ENCODE measurements at regions not wholly inside any gene's neighbourhood (a gene's known extent, or its start where the extent isn't known, plus 50 kb on each side); places are given as distances from the start of the nearest gene placed in this dataset.

DNA sequence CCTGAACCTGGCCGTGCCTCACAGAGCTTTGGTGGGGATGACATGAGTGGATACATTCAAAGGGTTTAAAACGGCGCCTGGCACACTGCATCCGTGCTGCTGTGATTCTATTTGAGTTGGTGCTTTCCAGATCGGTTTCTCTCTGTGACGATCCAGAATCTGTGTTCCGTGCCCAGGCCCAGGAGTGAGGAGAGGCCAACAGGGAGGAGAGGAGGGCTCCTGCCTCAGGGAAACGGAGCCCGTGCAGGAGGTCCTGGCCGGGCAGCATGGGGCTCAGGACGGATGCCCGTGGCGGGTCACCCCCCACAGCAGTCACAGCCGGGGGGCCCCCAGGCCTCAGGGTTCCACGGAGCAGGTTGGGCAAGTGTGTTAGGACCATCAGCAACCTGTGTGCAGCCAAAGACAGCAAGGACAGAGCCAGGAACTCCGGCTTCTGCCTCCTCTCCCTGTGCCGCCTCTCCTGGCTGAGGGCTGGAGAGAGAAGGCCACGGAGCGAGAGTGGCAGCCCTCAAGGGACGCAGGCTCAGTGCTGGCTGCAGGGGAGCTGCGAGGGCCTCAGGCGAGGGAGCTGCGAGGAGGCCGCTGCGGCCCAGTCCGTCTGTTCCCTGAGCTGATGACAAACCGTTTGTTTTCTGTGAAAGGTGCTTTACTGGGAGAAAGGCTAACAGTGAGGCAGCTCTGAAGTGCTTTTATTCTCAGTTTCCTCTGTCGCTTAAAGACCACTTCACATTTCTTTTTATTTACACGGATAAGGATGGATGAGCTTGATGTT lies 99.3 kb downstream of the METRNL start:
- no peak overlapping the region for H3K27ac Mint-ChIP-seq
- H3K4me3 Mint-ChIP-seq: no peak overlapping the region
- ATAC-seq (replicated peaks in 1 of 2) (no peak), DNase-seq (no peak)
- no peaks in the 10 kb centered on the region for H3K4me1 Mint-ChIP-seq (ENCODE audit: low read depth)
- no peaks in the 10 kb centered on the region for H3K36me3 Mint-ChIP-seq (ENCODE audit: insufficient read depth in 2 of 2)
- no peaks in the 10 kb centered on the region for H3K27me3 Mint-ChIP-seq (ENCODE audit: low read depth)
- no peaks in the 10 kb centered on the region for H3K9me3 Mint-ChIP-seq

DNA sequence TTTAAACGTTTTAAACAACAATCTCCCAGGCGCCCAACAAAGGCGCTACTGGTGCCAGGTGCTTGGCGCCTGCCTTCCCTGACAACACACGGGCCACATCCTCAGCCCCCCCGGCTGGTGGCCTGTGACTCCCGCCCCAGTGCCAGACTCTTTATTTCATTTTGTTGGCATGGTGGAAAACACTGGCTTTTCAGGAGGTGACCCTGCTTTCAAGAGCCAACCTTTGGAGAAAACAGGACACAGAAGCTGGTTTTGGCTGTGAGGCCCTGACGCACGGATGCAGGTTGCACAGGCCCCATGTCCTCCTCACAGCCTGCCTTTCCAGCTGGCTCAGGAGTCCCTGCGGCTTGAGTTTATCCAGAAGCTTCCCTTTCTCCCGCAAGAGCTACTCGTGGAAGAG lies 100.0 kb downstream of the METRNL start:
- no peak overlapping the region for H3K27ac Mint-ChIP-seq
- no peak for ATAC-seq (replicated peaks in 1 of 2)

GRCh38 chr17:83179811-83180210 lies 100.4 kb downstream of the METRNL start:
- ATAC-seq (replicated peaks in 1 of 2): no peak
- no peaks in the 10 kb centered on the region for H3K27me3 Mint-ChIP-seq (ENCODE audit: low read depth)
- H3K4me1 Mint-ChIP-seq (ENCODE audit: low read depth): no peaks in the 10 kb centered on the region
- H3K36me3 Mint-ChIP-seq (ENCODE audit: insufficient read depth in 2 of 2): no peaks in the 10 kb centered on the region
- H3K4me3 Mint-ChIP-seq: no peak overlapping the region
- H3K27ac Mint-ChIP-seq: no peak overlapping the region
- no peak for DNase-seq
- H3K9me3 Mint-ChIP-seq: no peaks in the 10 kb centered on the region

More for the DNA sequence above, 100.0 kb downstream of the METRNL start:
- H3K4me3 Mint-ChIP-seq: no peak overlapping the region
- no peaks in the 10 kb centered on the region for H3K9me3 Mint-ChIP-seq
- DNase-seq: no peak
- no peaks in the 10 kb centered on the region for H3K27me3 Mint-ChIP-seq (ENCODE audit: low read depth)
- H3K36me3 Mint-ChIP-seq (ENCODE audit: insufficient read depth in 2 of 2): no peaks in the 10 kb centered on the region
- no peaks in the 10 kb centered on the region for H3K4me1 Mint-ChIP-seq (ENCODE audit: low read depth)

DNA sequence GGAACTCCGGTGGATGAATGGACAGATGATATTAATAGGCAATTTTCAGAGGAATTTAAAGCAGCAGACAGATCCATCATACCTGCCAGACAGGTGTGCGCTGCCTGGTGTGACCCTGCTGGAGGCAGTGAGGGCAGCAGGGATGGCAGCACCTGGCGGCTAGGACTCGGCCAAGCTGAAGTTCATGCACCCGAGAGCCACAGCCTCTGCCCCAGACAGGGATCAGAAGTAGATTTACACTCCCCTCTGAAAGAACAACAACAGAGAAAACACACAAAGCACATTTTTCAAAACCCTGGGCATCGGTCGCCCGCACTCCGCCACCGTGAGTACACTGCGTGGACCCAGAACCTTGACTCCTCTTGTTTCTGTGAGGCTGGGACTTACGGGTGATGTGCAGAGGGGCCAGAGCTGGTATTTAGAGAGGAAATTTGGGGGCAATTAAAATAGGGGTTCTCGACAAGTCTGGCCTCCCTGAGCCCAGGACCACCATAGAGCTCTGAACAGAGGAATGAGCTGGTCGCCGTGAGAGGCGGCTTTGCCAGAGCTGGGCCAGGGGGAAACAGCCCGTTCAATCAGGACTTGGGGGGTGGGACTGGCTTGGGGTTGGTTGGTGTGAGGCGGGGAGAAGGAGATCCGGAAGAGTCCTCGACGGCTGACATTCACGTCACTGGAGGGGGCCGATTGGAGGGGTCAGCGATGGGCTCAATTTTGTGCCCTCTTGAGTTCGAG lies 101.0 kb downstream of the METRNL start:
- H3K4me3 Mint-ChIP-seq: no peak overlapping the region
- no peak for ATAC-seq (replicated peaks in 1 of 2)
- no peaks in the 10 kb centered on the region for H3K27me3 Mint-ChIP-seq (ENCODE audit: low read depth)
- H3K4me1 Mint-ChIP-seq (ENCODE audit: low read depth): no peaks in the 10 kb centered on the region
- H3K27ac Mint-ChIP-seq: no peak overlapping the region
- no peaks in the 10 kb centered on the region for H3K9me3 Mint-ChIP-seq
- no peaks in the 10 kb centered on the region for H3K36me3 Mint-ChIP-seq (ENCODE audit: insufficient read depth in 2 of 2)
- no peak for DNase-seq

DNA sequence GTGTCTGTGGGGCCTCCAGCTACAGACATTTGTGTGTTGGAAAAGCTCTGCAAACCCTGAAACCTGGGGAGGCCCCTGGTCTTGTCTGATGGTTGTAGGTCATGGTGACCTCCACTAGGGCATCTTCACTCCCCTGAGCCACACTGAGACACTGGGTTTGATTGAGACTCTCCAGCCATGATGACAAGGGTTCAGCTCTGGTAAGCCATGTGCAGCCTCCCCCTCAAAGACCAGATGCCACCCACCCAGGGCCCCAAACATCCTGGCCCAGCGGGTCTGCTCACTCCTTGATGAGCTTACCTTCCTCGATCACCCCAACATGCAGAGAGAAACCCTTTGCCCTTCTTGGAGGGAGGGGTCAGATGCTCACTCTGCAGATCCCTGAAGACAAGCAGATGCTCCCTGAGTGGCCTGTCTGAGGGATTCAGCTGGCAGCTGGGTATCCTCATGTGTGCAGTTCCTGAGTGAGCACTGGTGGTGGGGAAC lies 101.6 kb downstream of the METRNL start:
- DNase-seq (no peak), ATAC-seq (replicated peaks in 1 of 2) (no peak)
- Mint-ChIP-seq H3K36me3 (ENCODE audit: insufficient read depth in 2 of 2) (no peaks in the 10 kb centered on the region), H3K4me1 (ENCODE audit: low read depth) (no peaks in the 10 kb centered on the region), H3K27ac (no peak overlapping the region), H3K4me3 (no peak overlapping the region), H3K9me3 (no peaks in the 10 kb centered on the region), H3K27me3 (ENCODE audit: low read depth) (no peaks in the 10 kb centered on the region)

DNA sequence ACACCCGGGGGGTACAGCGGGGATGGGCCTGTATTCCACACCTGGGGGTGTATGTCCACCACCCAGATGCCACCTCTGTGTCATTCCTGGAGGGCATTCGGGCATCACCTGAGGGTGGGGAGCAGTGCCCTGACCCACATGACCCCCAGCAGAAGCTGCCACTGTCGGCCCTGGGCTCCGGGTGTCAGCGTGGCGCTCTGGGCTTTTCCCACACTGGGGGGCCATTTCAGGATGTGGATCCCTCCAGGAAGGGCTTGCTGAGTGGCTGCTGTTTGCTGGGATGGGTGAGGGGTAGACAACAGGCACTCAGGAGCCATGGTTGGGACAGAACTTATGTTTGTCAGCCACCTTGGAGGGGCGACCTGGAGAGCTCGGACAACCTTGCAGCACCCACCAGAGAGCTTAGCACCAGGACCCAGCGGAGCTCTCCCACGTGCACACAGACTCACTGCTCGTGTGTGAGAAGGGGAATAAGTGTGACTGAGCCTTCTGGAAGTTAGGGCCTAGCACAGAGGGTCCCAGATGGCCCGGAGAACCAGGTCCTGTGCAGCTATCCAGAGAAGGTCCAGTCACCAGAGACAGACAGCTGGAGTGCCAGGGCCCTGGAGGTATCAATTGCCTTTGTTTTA lies 102.7 kb downstream of the METRNL start:
- Mint-ChIP-seq H3K4me3 (no peak overlapping the region), H3K4me1 (ENCODE audit: low read depth) (peaks cover 2% of the 10 kb centered on the region), H3K27ac (no peak overlapping the region), H3K36me3 (ENCODE audit: insufficient read depth in 2 of 2) (no peaks in the 10 kb centered on the region), H3K9me3 (no peaks in the 10 kb centered on the region), H3K27me3 (ENCODE audit: low read depth) (no peaks in the 10 kb centered on the region)
- ATAC-seq (replicated peaks in 1 of 2) (no peak), DNase-seq (no peak)

GRCh38 chr17:83182620-83183101 lies 103.3 kb downstream of the METRNL start:
- no peak for DNase-seq
- peaks cover 0 to 1% of the 10 kb centered on the region in 2 donors for H3K36me3 Mint-ChIP-seq (ENCODE audit: insufficient read depth in 2 of 2)
- peaks cover 7% of the 10 kb centered on the region for H3K4me1 Mint-ChIP-seq (ENCODE audit: low read depth)
- H3K9me3 Mint-ChIP-seq: peaks cover 0 to 2% of the 10 kb centered on the region in 2 donors
- no peak overlapping the region for H3K27ac Mint-ChIP-seq
- no peak overlapping the region for H3K4me3 Mint-ChIP-seq
- H3K27me3 Mint-ChIP-seq (ENCODE audit: low read depth): no peaks in the 10 kb centered on the region
- no peak for ATAC-seq (replicated peaks in 1 of 2)

- H3K9me3 Mint-ChIP-seq: peaks cover 5% of the 10 kb centered on the region in 2 donors
- H3K36me3 Mint-ChIP-seq (ENCODE audit: insufficient read depth in 2 of 2): peaks cover 3 to 6% of the 10 kb centered on the region in 2 donors
- H3K27ac Mint-ChIP-seq: no peak overlapping the region
- no peak for ATAC-seq (replicated peaks in 1 of 2)
- peaks cover 14% of the 10 kb centered on the region for H3K4me1 Mint-ChIP-seq (ENCODE audit: low read depth)
- H3K27me3 Mint-ChIP-seq (ENCODE audit: low read depth): no peaks in the 10 kb centered on the region
- no peak for DNase-seq
- H3K4me3 Mint-ChIP-seq: no peak overlapping the region
Observed at GRCh38 chr17:83183145-83183948, 103.9 kb downstream of the METRNL start.

GRCh38 chr17:83183951-83184506 lies 104.6 kb downstream of the METRNL start:
- Mint-ChIP-seq H3K4me1 (ENCODE audit: low read depth) (peaks cover 16% of the 10 kb centered on the region), H3K36me3 (ENCODE audit: insufficient read depth in 2 of 2) (peaks cover 7 to 9% of the 10 kb centered on the region in 2 donors), H3K9me3 (peaks cover 7 to 9% of the 10 kb centered on the region in 2 donors), H3K4me3 (no peak overlapping the region), H3K27me3 (ENCODE audit: low read depth) (no peaks in the 10 kb centered on the region), H3K27ac (no peak overlapping the region)
- ATAC-seq (replicated peaks in 1 of 2): no peak
- DNase-seq: no peak

GRCh38 chr17:83185023-83186002 lies 105.9 kb downstream of the METRNL start:
- no peak for DNase-seq
- H3K9me3 Mint-ChIP-seq: peaks cover 8 to 9% of the 10 kb centered on the region in 2 donors
- ATAC-seq (replicated peaks in 1 of 2): no peak

GRCh38 chr17:83186226-83186625 lies 106.8 kb downstream of the METRNL start:
- H3K4me1 Mint-ChIP-seq (ENCODE audit: low read depth): peaks cover 16% of the 10 kb centered on the region
- H3K27ac Mint-ChIP-seq: no peak overlapping the region
- H3K9me3 Mint-ChIP-seq: peaks cover 8 to 9% of the 10 kb centered on the region in 2 donors
- H3K27me3 Mint-ChIP-seq (ENCODE audit: low read depth): no peaks in the 10 kb centered on the region
- peaks cover 7 to 11% of the 10 kb centered on the region in 2 donors for H3K36me3 Mint-ChIP-seq (ENCODE audit: insufficient read depth in 2 of 2)
- no peak overlapping the region for H3K4me3 Mint-ChIP-seq
- ATAC-seq (replicated peaks in 1 of 2): no peak
- DNase-seq: no peak

More at GRCh38 chr17:83185023-83186002, 105.9 kb downstream of the METRNL start:
- no peak overlapping the region for H3K27ac Mint-ChIP-seq
- peaks cover 7 to 11% of the 10 kb centered on the region in 2 donors for H3K36me3 Mint-ChIP-seq (ENCODE audit: insufficient read depth in 2 of 2)
- no peak overlapping the region for H3K4me3 Mint-ChIP-seq
- H3K27me3 Mint-ChIP-seq (ENCODE audit: low read depth): no peaks in the 10 kb centered on the region
- peaks cover 16% of the 10 kb centered on the region for H3K4me1 Mint-ChIP-seq (ENCODE audit: low read depth)

All from activated T-cell treated with anti-CD3 and anti-CD28 coated beads, Interleukin-2, amount 50 U/mL, for 72 hours (primary cell).